Spleen (tissue), 11 donors: ENCODE measurements at regions not wholly inside any gene's neighbourhood (a gene's known extent, or its start where the extent isn't known, plus 50 kb on each side); places are given as distances from the start of the nearest gene placed in this dataset.
"Not testable (repeated sequence)": the region's sequence is repeated elsewhere in the genome, so short reads cannot be mapped to it uniquely, and the experiment has no call there.

ENCODE experiments used
- DNase-seq: peaks from one replicate; pipeline ENCODE4 v3.0.0-alpha.2; 2020
- H3K27ac ChIP-seq, 8 donors: fragments of 200-600 bp; sonication (generic) in 7 of 8; 1 replicate in 4 of 8; 2 replicates in 4 of 8; pipeline versions ENCODE4 v1.5.0 to v1.8.0; 2016 to 2021; ENCODE audit warnings: inconsistent platforms in 4 of 8, mild to moderate bottlenecking in 4 of 8, moderate library complexity in 1 of 8
- H3K27me3 ChIP-seq, 7 donors: fragments of 200-600 bp; sonication (generic) in 6 of 7; replicated peaks in 1 of 7; 1 replicate in 4 of 7; 2 replicates in 3 of 7; pipeline versions ENCODE4 v1.5.0 to v1.8.0; 2016 to 2021; ENCODE audit warnings: inconsistent platforms in 3 of 7, mild to moderate bottlenecking in 1 of 7
- H3K36me3 ChIP-seq, 6 donors: fragments of 200-600 bp; sonication (generic) in 5 of 6; 1 replicate in 4 of 6; 2 replicates in 2 of 6; pipeline versions ENCODE4 v1.5.0 to v1.8.0; 2016 to 2021; ENCODE audit warnings: inconsistent platforms in 2 of 6
- H3K4me1 ChIP-seq, 6 donors: fragments of 200-600 bp; sonication (generic) in 5 of 6; 1 replicate in 3 of 6; 2 replicates in 3 of 6; pipeline versions ENCODE4 v1.5.0 to v1.8.0; 2016 to 2021; ENCODE audit warnings: inconsistent platforms in 3 of 6
- H3K4me3 ChIP-seq, 8 donors: fragments of 200-600 bp; sonication (generic) in 7 of 8; 1 replicate in 4 of 8; 2 replicates in 4 of 8; pipeline versions ENCODE4 v1.5.0 to v1.8.0; 2016 to 2021; ENCODE audit warnings: inconsistent platforms in 4 of 8, mild to moderate bottlenecking in 4 of 8, moderate library complexity in 2 of 8
- H3K9me3 ChIP-seq, 8 donors: fragments of 200-600 bp; sonication (generic) in 7 of 8; 1 replicate in 4 of 8; 2 replicates in 4 of 8; pipeline versions ENCODE4 v1.5.0 to v1.8.0; 2016 to 2021; ENCODE audit warnings: inconsistent platforms in 4 of 8
- CTCF ChIP-seq, 11 experiments: fragments of 200-600 bp in 7 of 11; fragments of 450-650 bp in 4 of 11; sonication (generic) in 4 of 11; IDR thresholded peaks in 8 of 11; conservative IDR thresholded peaks in 3 of 11; 1 replicate in 7 of 11; 2 replicates in 4 of 11; pipeline versions ENCODE4 v1.4.0 to v1.8.0; 2016 to 2021; ENCODE audit warnings: antibody characterized with exemption in 11 of 11, inconsistent platforms in 4 of 11, mild to moderate bottlenecking in 1 of 11
- POLR2A ChIP-seq, 3 donors: fragments of 450-650 bp; IDR thresholded peaks; one replicate each; pipeline ENCODE4 v1.5.1; 2017; ENCODE audit warnings: antibody characterized with exemption in 3 of 3, mild to moderate bottlenecking in 1 of 3
- POLR2AphosphoS5 ChIP-seq, 3 donors: sonication (generic); formaldehyde crosslinking; IDR thresholded peaks; one replicate each; pipeline ENCODE4 v1.5.1; 2017; ENCODE audit warnings: antibody characterized with exemption in 3 of 3
- WGBS, 5 donors: extraction: QIAGEN DNeasy Blood & Tissue Kit in 3 of 5; methylation state at CpG; one replicate each; pipeline versions ENCODE4 v1.1.5 to v1.1.7; 2013 to 2018; 5-methylcytosine and 5-hydroxymethylcytosine counted together
- intact Hi-C: fragments of 100-400 bp; cut with DNase I; formaldehyde crosslinking; loops from one replicate; pipeline ENCODE4 v1.15.0; 2023; ENCODE audit warnings: low total_unique reads
- donor health status: healthy with polysubstance abuse.
- donor health status: DM: no; HTN: no; CAD: no; lungs with moderate emphysema.
- donor health status: DM: no; HTN: no; CAD: no.
- donor health status: Bipolar disorder and iron deficiency.
- donor health status: healthy.
- donor health status: DM: no; HTN: no; CAD: no.
- donor health status: DM: yes; HTN: yes; CAD: no.

DNA sequence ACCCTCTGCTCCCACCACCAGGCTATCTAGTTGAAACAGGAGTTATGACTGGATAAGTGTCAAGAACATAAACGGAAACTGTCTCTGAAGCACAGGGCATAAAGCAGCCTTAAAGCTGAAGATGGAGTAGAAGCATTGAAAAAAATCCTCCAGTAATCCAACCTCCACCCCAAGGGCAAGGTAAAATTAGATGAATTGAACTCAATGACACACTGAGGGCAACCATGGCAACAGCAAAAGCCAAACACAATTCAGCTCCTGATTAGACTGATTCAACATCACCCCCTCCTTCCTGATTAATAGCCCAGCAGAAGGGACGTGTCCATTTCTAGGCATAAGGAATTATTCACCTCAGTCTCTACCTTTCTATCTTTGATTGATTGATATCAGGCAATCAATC is 183.2 kb upstream of the MAP3K1 start:
- 70 to 96% (median 92%) methylated on average over 2 of the region's 2 CpGs for WGBS, 5 donors
- Histone ChIP-seq H3K27ac (no peak overlapping the region), H3K27me3 (no peaks in the 10 kb centered on the region), H3K4me3 (no peak overlapping the region), H3K36me3 (no peaks in the 10 kb centered on the region), H3K9me3 (peaks cover 0 to 20% (median 15%) of the 10 kb centered on the region in 8 donors), H3K4me1 (no peaks in the 10 kb centered on the region)
- intact Hi-C loops, result no loop called here
- DNase-seq, result no peak
- TF ChIP-seq POLR2A (IDR thresholded peaks at IDR 0.05) (no peak), POLR2AphosphoS5 (IDR thresholded peaks at IDR 0.05) (no peak), CTCF (IDR thresholded peaks at IDR 0.05 in 8 of 11, conservative IDR thresholded peaks at IDR 0.05 in 3 of 11) (no peak)

DNA sequence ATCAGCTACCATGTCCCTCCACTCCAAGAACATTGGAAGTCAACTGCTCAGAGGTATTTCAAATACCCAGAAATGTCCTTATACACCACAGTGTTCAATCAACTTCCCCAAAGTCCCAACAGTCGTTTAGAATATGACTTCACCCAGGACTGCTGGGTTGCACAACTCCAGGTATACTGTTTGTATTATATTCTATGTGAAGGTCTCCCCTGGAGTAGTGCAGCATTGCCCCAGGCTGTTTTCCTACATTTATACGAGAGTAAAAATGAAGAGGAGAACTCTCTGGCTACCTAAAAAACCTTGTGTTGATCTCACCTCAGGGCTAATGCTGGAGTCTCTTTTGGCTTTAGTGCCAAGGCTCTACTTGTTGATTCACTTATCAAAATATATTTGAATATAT is 183.6 kb upstream of the MAP3K1 start:
- H3K36me3 ChIP-seq, result no peaks in the 10 kb centered on the region
- 56 to 81% (median 63%) methylated on average over 2 of the region's 2 CpGs for WGBS, 5 donors
- no peak for DNase-seq
- no peaks in the 10 kb centered on the region for H3K27me3 ChIP-seq
- intact Hi-C loops, result no loop called here
- H3K27ac ChIP-seq, result no peak overlapping the region
- peaks cover 0 to 21% (median 15%) of the 10 kb centered on the region in 8 donors for H3K9me3 ChIP-seq
- TF ChIP-seq CTCF (IDR thresholded peaks at IDR 0.05 in 8 of 11, conservative IDR thresholded peaks at IDR 0.05 in 3 of 11) (no peak), POLR2AphosphoS5 (IDR thresholded peaks at IDR 0.05) (no peak), POLR2A (IDR thresholded peaks at IDR 0.05) (no peak)
- no peaks in the 10 kb centered on the region for H3K4me1 ChIP-seq
- H3K4me3 ChIP-seq, result no peak overlapping the region

DNA sequence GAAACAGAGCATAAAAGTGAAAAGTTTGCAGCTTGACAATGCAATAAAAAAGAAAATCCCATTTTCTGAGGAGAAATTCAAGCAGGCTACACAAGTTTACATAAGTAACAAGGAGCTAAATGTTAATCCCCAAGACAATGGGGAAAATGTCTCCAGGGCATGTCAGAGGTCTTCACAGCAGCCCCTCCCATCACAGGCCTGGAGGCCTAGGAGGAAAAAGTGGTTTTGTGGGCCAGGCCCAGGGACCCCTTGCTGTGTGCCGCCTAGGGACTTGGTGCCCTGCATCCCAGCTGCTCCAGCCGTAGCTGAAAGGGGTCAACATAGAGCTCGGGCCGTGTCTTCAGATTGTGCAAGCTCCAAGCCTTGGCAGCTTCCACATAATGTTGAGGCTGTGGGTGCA is 186.7 kb upstream of the MAP3K1 start:
- H3K36me3 ChIP-seq, H3K27ac ChIP-seq, H3K27me3 ChIP-seq, DNase-seq, H3K4me1 ChIP-seq, intact Hi-C loops, H3K4me3 ChIP-seq: not testable (repeated sequence)
- peaks cover 0 to 21% (median 15%) of the 10 kb centered on the region in 8 donors for H3K9me3 ChIP-seq
- 89 to 98% (median 95%) methylated on average over 4 of the region's 4 CpGs for WGBS, 5 donors

- no peak for DNase-seq
- TF ChIP-seq POLR2A (IDR thresholded peaks at IDR 0.05), result no peak
- TF ChIP-seq CTCF (IDR thresholded peaks at IDR 0.05 in 8 of 11, conservative IDR thresholded peaks at IDR 0.05 in 3 of 11), result no peak
- TF ChIP-seq POLR2AphosphoS5 (IDR thresholded peaks at IDR 0.05), result no peak
These were observed 189.8 kb upstream of the MAP3K1 start for GRCh38 chr5:56625541-56625940.

GRCh38 chr5:56624751-56625150 is 190.6 kb upstream of the MAP3K1 start:
- Histone ChIP-seq H3K9me3 (peaks cover 0 to 32% (median 20%) of the 10 kb centered on the region in 8 donors), H3K4me1 (peaks cover 0 to 6% (median 0%) of the 10 kb centered on the region in 6 donors), H3K4me3 (no peak overlapping the region), H3K36me3 (no peaks in the 10 kb centered on the region), H3K27me3 (no peaks in the 10 kb centered on the region), H3K27ac (no peak overlapping the region)
- intact Hi-C loops, result no loop called here
- TF ChIP-seq POLR2A (IDR thresholded peaks at IDR 0.05) (no peak), CTCF (IDR thresholded peaks at IDR 0.05 in 8 of 11, conservative IDR thresholded peaks at IDR 0.05 in 3 of 11) (no peak), POLR2AphosphoS5 (IDR thresholded peaks at IDR 0.05) (no peak)
- DNase-seq, result no peak
- WGBS, 5 donors, result 64 to 96% (median 81%) methylated on average over 1 of the region's 1 CpG

More at GRCh38 chr5:56625541-56625940, 189.8 kb upstream of the MAP3K1 start:
- Histone ChIP-seq H3K36me3 (no peaks in the 10 kb centered on the region), H3K27ac (no peak overlapping the region), H3K4me3 (no peak overlapping the region), H3K4me1 (peaks cover 0 to 6% (median 0%) of the 10 kb centered on the region in 6 donors), H3K27me3 (no peaks in the 10 kb centered on the region), H3K9me3 (peaks cover 0 to 32% (median 20%) of the 10 kb centered on the region in 8 donors)
- WGBS, 5 donors, result 74 to 88% (median 85%) methylated on average over 2 of the region's 2 CpGs
- intact Hi-C loops, result no loop called here
